ENCODE measurements at regions not wholly inside any gene's neighbourhood (a gene's known extent, or its start where the extent isn't known, plus 50 kb on each side); places are given as distances from the start of the nearest gene placed in this dataset.
"Not testable (repeated sequence)": the region's sequence is repeated elsewhere in the genome, so short reads cannot be mapped to it uniquely, and the experiment has no call there.

- TF ChIP-seq, protein P1, sequence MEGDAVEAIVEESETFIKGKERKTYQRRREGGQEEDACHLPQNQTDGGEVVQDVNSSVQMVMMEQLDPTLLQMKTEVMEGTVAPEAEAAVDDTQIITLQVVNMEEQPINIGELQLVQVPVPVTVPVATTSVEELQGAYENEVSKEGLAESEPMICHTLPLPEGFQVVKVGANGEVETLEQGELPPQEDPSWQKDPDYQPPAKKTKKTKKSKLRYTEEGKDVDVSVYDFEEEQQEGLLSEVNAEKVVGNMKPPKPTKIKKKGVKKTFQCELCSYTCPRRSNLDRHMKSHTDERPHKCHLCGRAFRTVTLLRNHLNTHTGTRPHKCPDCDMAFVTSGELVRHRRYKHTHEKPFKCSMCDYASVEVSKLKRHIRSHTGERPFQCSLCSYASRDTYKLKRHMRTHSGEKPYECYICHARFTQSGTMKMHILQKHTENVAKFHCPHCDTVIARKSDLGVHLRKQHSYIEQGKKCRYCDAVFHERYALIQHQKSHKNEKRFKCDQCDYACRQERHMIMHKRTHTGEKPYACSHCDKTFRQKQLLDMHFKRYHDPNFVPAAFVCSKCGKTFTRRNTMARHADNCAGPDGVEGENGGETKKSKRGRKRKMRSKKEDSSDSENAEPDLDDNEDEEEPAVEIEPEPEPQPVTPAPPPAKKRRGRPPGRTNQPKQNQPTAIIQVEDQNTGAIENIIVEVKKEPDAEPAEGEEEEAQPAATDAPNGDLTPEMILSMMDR (IDR thresholded peaks at IDR 0.05), result not testable (repeated sequence)
- TF ChIP-seq ZFX (IDR thresholded peaks at IDR 0.05; ENCODE audit: borderline replicate concordance), result not testable (repeated sequence)
Observed at GRCh38 chr5:56731473-56731872, 83.9 kb upstream of the MAP3K1 start.
